Left lobe of liver (tissue), 2 donors: ENCODE measurements at regions not wholly inside any gene's neighbourhood (a gene's known extent, or its start where the extent isn't known, plus 50 kb on each side); places are given as distances from the start of the nearest gene placed in this dataset.
A peak's percentile ranks its signal among the peaks of the same experiment; 100 is the strongest.

Experiments used
- ATAC-seq: fragments of 200-7000 bp; cut with Tn5 transposase; one replicate; pipeline ENCODE4 v1.9.1; 2020; ENCODE audit warnings: mild to moderate bottlenecking, moderate library complexity
- DNase-seq: peaks from one replicate; pipeline ENCODE4 v3.0.0-alpha.2; 2020; ENCODE audit warnings: low spot score
- donor health status: DM: no; HTN: no; CAD: no; lungs with moderate emphysema.
- donor health status: DM: no; HTN: yes; CAD: no.

GRCh38 chr3:124588794-124589193, 141.5 kb upstream of the UMPS start:
- no peak for ATAC-seq
- no peak for DNase-seq

GRCh38 chr3:124591699-124592098, 138.6 kb upstream of the UMPS start:
- DNase-seq: no peak
- ATAC-seq: no peak

- ATAC-seq: peak; percentile 95
- DNase-seq: peak; percentile 85
Observed at GRCh38 chr3:124592658-124593441, 137.4 kb upstream of the UMPS start.

GRCh38 chr3:124593442-124593829, 136.8 kb upstream of the UMPS start:
- ATAC-seq (no peak), DNase-seq (no peak)

GRCh38 chr3:124594581-124594980, 135.7 kb upstream of the UMPS start:
- ATAC-seq: no peak

GRCh38 chr3:124597273-124597672, 133.0 kb upstream of the UMPS start:
- no peak for ATAC-seq

More at GRCh38 chr3:124594581-124594980, 135.7 kb upstream of the UMPS start:
- DNase-seq: no peak

DNA sequence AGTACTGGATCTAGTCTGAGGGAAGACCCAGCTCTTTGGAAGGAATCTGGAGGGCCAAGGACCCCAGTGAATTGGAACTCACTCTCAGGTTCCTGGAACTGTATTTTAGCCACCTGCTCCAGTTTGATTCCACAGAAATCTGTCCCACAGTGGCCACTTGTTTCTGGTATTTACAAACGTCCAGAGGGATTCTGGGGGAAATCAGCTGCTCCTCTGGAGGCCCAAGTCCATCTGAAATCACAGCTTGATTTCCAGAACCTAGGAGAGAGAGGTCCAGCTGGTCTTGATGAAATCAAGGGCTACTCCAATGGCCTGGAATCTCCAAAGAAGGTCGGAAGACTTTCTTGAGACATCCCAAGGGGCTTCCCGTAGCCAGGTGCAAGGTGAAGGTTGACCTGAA, 132.3 kb upstream of the UMPS start:
- DNase-seq: peak; percentile 57
- peak; percentile 85 for ATAC-seq

More at GRCh38 chr3:124597273-124597672, 133.0 kb upstream of the UMPS start:
- no peak for DNase-seq

DNA sequence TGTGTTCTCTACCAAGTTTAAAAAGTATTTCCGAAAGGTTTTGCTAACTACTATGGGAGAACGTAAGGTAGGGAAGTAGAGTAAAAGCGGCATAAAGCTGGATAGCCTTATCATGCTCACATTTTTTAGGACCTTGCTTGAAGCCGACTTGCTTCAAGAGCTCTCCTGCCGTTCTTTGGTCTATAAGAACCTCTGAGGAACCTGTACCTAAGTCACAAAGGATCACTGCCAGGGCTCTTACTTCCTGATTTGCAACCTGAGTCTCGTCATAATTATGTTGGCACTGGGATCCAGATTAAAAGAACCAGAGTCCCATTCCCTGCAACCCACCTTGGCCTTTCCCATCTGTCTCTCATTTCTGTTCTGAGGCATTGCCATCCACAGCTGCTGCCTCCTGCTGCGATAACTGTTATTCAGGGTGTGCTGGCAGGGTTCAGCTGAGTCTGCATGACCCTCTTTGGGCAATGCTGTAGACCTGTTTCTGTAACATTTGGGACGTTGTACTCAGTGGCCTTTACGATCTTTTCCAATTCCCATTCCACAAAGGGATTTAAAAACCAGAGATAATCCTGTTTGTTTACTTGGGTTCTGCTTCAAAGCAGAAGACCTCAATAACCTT, 131.0 kb upstream of the UMPS start:
- ATAC-seq: peak; percentile 43
- DNase-seq: no peak

DNA sequence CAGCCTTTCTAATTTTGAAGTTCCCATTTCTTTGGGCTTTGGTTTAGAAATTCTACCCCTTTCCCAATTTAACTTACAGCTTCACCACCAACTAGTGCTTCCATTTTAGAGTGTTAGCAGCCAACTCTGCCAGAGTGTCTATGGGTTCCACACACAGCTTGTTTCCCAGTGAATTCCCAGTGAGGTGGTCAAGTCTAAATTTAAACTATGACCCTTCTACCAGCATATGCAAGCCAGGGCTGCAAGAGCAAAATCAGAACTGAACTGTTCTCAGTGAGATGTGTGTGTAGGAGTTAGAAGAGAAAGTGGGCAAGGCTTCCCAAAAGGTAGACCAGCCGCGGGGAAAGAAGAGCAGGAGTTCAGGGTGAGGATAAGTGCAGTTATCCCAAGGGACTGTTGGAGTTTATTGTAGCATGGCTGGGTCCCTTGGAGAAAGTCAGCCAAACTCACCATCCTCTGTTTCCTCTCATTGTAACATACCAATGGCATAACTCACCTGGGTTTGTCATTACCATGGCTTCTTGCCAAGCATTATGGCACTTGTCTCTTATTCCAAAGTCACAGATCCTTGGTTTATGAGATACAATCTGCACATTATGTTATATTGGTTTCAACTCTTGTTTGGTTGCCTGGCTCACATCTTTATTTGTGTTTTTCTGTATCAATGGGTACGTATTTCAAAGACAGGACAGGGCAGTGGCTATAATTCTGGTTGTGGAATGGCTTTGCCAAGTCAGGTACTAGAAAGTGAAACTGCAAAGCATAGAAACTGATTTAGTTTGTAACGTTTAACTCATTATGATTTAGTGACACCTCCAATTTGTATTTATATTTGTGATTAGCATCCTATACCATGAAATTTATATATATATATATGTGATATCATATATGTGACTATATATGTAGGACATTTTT, 130.2 kb upstream of the UMPS start:
- DNase-seq: no peak

DNA sequence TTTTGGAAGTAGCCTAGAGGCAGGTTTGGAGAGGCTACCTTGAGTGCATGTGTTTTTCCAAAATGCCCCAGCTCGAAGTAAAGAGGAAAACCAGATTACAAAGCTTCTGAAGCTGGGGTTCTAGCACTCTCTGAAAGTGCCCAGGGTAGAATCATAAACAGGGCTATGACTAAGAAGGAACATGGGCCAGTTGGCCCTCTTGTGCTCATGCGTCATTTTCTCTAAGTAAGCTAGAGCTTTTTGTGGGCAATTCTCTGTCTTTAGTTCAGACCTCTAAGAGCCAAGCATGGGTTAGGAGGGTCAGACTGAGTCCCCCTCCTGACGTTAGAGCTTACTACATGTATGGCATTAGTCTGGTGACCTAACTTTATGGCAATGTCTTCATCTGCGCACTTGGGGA, 129.5 kb upstream of the UMPS start:
- no peak for ATAC-seq
- DNase-seq: no peak

More for the DNA sequence above, 130.2 kb upstream of the UMPS start:
- ATAC-seq: no peak

GRCh38 chr3:124601190-124601589, 129.1 kb upstream of the UMPS start:
- ATAC-seq (no peak), DNase-seq (no peak)

- no peak for DNase-seq
Observed at GRCh38 chr3:124602980-124603627, 127.1 kb upstream of the UMPS start.

GRCh38 chr3:124605781-124606579, 124.3 kb upstream of the UMPS start:
- peak; percentile 81 for ATAC-seq
- peak; percentile 58 for DNase-seq

More at GRCh38 chr3:124602980-124603627, 127.1 kb upstream of the UMPS start:
- ATAC-seq: no peak

- ATAC-seq (peak; percentile 47), DNase-seq (no peak)
Observed at GRCh38 chr3:124607163-124607562, 123.1 kb upstream of the UMPS start.

DNA sequence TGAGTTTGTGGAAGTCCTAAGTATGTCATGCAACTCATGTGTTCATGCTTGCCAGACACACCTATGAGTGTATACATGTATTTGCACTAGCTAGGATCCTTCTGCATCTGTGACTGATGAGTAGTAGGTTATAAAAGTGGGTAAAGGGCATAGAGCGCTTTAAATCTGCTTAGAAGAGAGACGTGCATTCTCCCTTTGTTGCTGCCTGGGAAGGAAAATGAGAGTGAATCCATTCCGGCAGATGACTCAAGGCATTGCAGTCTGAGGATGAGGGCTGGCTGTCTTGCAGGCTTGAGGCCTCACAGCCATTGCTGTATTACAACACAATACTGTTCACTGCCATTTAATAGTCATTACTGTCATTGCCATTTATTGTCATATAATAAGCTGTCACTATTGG, 120.8 kb upstream of the UMPS start:
- DNase-seq (no peak), ATAC-seq (no peak)

- ATAC-seq: no peak
- DNase-seq: no peak
Observed at GRCh38 chr3:124610130-124610529, 120.1 kb upstream of the UMPS start.

- no peak for DNase-seq
- peak; percentile 64 for ATAC-seq
Observed at GRCh38 chr3:124611520-124611919, 118.7 kb upstream of the UMPS start.

DNA sequence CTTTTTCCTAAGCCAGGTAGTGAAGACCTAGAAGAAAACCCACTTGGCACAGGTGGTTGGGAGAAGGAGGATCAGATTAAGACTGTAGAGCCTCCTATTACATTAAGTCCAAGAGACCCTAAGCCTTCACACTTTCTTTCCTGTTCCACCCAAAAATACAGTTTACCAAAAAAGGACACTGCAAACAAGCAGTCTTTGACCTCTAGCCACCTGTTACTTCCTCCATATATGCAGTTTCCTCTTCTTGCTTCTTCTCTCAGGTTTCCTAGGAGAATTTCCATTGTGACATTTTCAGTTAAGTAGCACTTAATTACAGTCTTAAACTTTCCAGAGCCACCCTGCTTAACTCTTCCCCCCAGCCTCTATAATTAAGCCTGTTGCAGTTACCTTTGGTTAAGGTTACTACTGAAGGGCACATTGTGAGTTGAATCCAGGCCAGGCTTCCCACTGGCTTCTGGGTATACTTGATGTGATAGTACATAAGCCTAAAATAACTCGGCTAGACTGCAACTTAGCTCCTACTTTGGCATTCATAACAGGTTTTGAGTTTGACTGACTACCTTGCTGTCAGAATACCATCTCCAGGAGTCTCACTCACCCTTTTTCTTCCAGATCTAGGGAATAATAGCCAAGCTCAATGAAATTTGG, 114.2 kb upstream of the UMPS start:
- ATAC-seq (peak; percentile 35), DNase-seq (no peak)

- peak; percentile 10 for ATAC-seq
Observed at GRCh38 chr3:124617177-124617576, 113.1 kb upstream of the UMPS start.

More at GRCh38 chr3:124617177-124617576, 113.1 kb upstream of the UMPS start:
- no peak for DNase-seq
